ENCODE measurements at regions not wholly inside any gene's neighbourhood (a gene's known extent, or its start where the extent isn't known, plus 50 kb on each side); places are given as distances from the start of the nearest gene placed in this dataset.

DNA sequence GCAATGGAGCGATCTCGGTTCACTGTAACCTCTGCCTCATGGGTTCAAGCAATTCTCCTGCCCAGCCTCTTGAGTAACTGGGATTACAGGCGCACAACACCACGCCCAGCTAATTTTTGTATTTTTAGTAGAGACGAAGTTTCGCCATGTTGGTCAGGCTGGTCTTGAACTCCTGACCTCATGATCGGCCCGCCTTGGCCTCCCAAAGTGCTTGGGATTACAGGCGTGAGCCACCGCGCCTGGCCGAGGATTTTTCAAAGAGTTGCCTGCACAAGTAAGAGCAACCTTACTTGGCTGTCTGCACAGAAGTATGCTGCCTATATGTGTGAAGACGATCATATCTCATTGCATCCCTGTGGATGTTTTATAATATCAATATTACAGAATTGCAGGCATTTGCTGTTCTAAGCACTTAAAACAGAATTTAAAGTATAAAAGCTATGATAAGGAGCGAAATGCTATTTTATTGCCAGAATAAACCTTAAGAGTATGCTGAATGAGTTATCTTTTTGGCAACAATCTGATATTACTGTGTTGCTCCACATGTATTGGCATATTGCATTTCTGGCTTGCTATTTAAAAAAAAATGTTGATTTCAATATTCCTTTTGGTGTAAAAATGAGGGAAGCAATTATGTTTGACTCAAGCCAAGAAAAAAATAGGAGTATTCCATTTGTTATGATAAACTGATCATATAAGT lies 379.4 kb upstream of the SEMA3D start:
- no peak for DNase-seq (ENCODE audit: low spot score)
- TF ChIP-seq, protein P1, sequence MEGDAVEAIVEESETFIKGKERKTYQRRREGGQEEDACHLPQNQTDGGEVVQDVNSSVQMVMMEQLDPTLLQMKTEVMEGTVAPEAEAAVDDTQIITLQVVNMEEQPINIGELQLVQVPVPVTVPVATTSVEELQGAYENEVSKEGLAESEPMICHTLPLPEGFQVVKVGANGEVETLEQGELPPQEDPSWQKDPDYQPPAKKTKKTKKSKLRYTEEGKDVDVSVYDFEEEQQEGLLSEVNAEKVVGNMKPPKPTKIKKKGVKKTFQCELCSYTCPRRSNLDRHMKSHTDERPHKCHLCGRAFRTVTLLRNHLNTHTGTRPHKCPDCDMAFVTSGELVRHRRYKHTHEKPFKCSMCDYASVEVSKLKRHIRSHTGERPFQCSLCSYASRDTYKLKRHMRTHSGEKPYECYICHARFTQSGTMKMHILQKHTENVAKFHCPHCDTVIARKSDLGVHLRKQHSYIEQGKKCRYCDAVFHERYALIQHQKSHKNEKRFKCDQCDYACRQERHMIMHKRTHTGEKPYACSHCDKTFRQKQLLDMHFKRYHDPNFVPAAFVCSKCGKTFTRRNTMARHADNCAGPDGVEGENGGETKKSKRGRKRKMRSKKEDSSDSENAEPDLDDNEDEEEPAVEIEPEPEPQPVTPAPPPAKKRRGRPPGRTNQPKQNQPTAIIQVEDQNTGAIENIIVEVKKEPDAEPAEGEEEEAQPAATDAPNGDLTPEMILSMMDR (IDR thresholded peaks at IDR 0.05; ENCODE audit: extremely low read depth, missing control alignments), result no peak

DNA sequence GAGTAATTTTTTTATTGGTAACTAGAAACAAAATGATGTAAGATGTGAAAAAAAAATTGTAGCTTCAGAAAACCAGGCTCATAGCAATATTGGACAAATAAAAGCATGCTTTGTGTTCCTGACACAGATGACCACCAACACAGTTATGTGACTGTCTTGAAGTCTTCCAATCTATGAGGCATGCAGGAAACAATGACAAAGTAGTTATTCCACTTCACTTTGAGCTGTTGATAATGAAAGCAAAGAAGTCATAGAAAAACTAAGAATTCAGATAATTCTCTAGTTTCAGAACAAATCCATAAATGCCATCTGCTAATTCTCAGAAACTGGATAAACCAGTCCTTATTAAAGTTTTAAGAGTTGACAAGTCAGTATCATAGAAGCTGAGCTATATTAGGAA lies 378.4 kb upstream of the SEMA3D start:
- TF ChIP-seq, protein P1 (IDR thresholded peaks at IDR 0.05; ENCODE audit: extremely low read depth, missing control alignments), result no peak

DNA sequence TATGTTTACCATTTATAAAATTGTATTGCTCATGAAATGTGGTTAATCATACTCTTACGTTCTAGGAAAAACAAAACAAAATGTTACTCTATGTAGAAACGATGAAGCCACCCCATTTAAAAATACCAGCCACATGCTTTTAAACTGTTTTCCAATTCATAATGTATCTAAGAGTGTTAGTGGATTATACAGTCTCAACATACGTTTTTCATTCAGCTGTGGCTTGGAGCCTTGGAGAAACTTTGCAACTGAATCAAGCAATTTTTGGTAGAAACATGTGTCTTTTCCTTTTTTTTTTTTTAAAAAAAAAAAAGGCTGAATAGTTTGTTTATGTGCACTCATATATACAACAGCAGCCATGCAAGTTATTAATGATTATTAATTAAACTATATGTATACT lies 378.0 kb upstream of the SEMA3D start:
- TF ChIP-seq, protein P1 (IDR thresholded peaks at IDR 0.05; ENCODE audit: extremely low read depth, missing control alignments), result no peak
- no peak for DNase-seq (ENCODE audit: low spot score)

More for the DNA sequence above, 378.4 kb upstream of the SEMA3D start:
- no peak for DNase-seq (ENCODE audit: low spot score)

DNA sequence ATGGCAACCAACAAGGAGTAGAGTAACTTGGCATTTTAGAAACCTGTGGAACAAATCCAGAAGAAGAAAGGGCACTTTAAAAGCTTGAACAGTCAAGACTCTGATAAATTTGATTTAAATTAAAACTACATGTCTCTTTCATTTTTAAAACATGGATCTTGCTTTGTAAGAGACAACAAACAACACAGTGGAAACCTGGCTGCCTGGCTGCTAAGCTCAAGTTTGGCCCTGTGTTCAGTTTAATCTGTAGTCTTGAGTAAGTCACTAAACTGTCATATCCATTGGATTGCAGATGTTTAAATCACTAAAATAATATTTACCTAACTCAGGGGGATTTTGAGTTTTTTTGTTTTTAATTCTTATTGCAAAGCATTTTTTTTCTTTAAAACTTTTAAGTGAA lies 374.9 kb upstream of the SEMA3D start:
- TF ChIP-seq, protein P1 (IDR thresholded peaks at IDR 0.05; ENCODE audit: extremely low read depth, missing control alignments), result no peak
- no peak for DNase-seq (ENCODE audit: low spot score)

- TF ChIP-seq, protein P1 (IDR thresholded peaks at IDR 0.05; ENCODE audit: extremely low read depth, missing control alignments), result peak; percentile 33
- peak; percentile 11 for DNase-seq (ENCODE audit: low spot score)
These were observed 367.7 kb upstream of the SEMA3D start for GRCh38 chr7:85554236-85555178.

- TF ChIP-seq, protein P1 (IDR thresholded peaks at IDR 0.05; ENCODE audit: extremely low read depth, missing control alignments), result no peak
- no peak for DNase-seq (ENCODE audit: low spot score)
These were observed 349.3 kb upstream of the SEMA3D start for GRCh38 chr7:85535974-85536729.
